Neural progenitor cell (in vitro differentiated cells): ENCODE measurements at regions not wholly inside any gene's neighbourhood (a gene's known extent, or its start where the extent isn't known, plus 50 kb on each side); places are given as distances from the start of the nearest gene placed in this dataset.

Source experiments
- DNase-seq: peaks from one replicate; pipeline ENCODE4 v3.0.0-alpha.2; 2016; ENCODE audit warnings: low spot score
- H2AFZ ChIP-seq: fragments of 200-600 bp; sonication (generic); replicated peaks from 2 replicates; pipeline ENCODE4 v1.6.1; 2016; ENCODE audit warnings: antibody characterized with exemption
- H3F3A ChIP-seq: fragments of 200-600 bp; sonication (generic); 2 replicates; pipeline ENCODE4 v1.6.1; 2016; ENCODE audit warnings: antibody characterized with exemption, low read depth
- H3K27ac ChIP-seq: fragments of 200-600 bp; sonication (generic); 2 replicates; pipeline ENCODE4 v1.5.1; 2016; ENCODE audit warnings: mild to moderate bottlenecking
- H3K27me3 ChIP-seq: fragments of 200-600 bp; sonication (generic); 2 replicates; pipeline ENCODE4 v1.6.1; 2016; ENCODE audit warnings: mild to moderate bottlenecking, moderate library complexity
- H3K36me3 ChIP-seq: fragments of 200-600 bp; sonication (generic); 2 replicates; pipeline ENCODE4 v1.5.1; 2016
- H3K4me1 ChIP-seq: fragments of 200-600 bp; sonication (generic); 2 replicates; pipeline ENCODE4 v1.6.1; 2016; ENCODE audit warnings: mixed run types
- H3K4me2 ChIP-seq: fragments of 200-600 bp; sonication (generic); 2 replicates; pipeline ENCODE4 v1.6.1; 2016
- H3K4me3 ChIP-seq: fragments of 200-600 bp; sonication (generic); 2 replicates; pipeline ENCODE4 v1.5.1; 2016
- H3K79me2 ChIP-seq: fragments of 200-600 bp; sonication (generic); 2 replicates; pipeline ENCODE4 v1.6.1; 2016; ENCODE audit warnings: low read depth
- H3K9ac ChIP-seq: fragments of 200-600 bp; sonication (generic); 2 replicates; pipeline ENCODE4 v1.6.1; 2016
- H3K9me3 ChIP-seq: fragments of 200-600 bp; sonication (generic); 2 replicates; pipeline ENCODE4 v1.5.1; 2016; ENCODE audit warnings: low read depth
- H4K20me1 ChIP-seq: fragments of 200-600 bp; sonication (generic); 2 replicates; pipeline ENCODE4 v1.6.1; 2016; ENCODE audit warnings: low read depth
- H3K27ac Mint-ChIP-seq: 3 replicates; pipeline ENCODE4 v1.8.0; 2021; ENCODE audit warnings: mixed read lengths
- H3K27me3 Mint-ChIP-seq: 2 replicates; pipeline ENCODE4 v1.8.0; 2022; ENCODE audit warnings: low read depth, mild to moderate bottlenecking, inconsistent platforms, moderate library complexity, mixed read lengths; ENCODE audit not compliant: insufficient read depth
- H3K36me3 Mint-ChIP-seq: 3 replicates; pipeline ENCODE4 v1.8.0; 2021; ENCODE audit warnings: mixed read lengths
- H3K4me1 Mint-ChIP-seq: 3 replicates; pipeline ENCODE4 v1.8.0; 2021; ENCODE audit warnings: mixed read lengths
- H3K4me3 Mint-ChIP-seq: 3 replicates; pipeline ENCODE4 v1.8.0; 2021; ENCODE audit warnings: mild to moderate bottlenecking, moderate library complexity, mixed read lengths
- H3K9me3 Mint-ChIP-seq: 3 replicates; pipeline ENCODE4 v1.8.0; 2020; ENCODE audit warnings: mixed read lengths
- CTCF ChIP-seq: fragments of 200-600 bp; sonication (generic); IDR thresholded peaks from 2 replicates; pipeline ENCODE4 v1.5.1; 2017; ENCODE audit warnings: antibody characterized with exemption, mild to moderate bottlenecking
- EZH2 ChIP-seq: fragments of 200-600 bp; sonication (generic); IDR thresholded peaks from 2 replicates; pipeline ENCODE4 v1.6.1; 2017; ENCODE audit warnings: antibody characterized with exemption, mild to moderate bottlenecking, moderate library complexity
- EZH2phosphoT487 ChIP-seq: fragments of 200-600 bp; sonication (generic); IDR thresholded peaks from 2 replicates; pipeline ENCODE4 v1.6.1; 2017; ENCODE audit warnings: antibody characterized with exemption

GRCh38 chr3:96259299-96259698 lies 555.1 kb upstream of the EPHA6 start:
- Mint-ChIP-seq H3K27me3 (no peaks in the 10 kb centered on the region), H3K36me3 (no peaks in the 10 kb centered on the region), H3K4me3 (no peak overlapping the region), H3K4me1 (no peaks in the 10 kb centered on the region), H3K9me3 (no peaks in the 10 kb centered on the region), H3K27ac (no peak overlapping the region)
- H3K4me2 ChIP-seq, result no peak overlapping the region
- H2AFZ ChIP-seq, result no peak overlapping the region
- no peaks in the 10 kb centered on the region for H3K4me1 ChIP-seq
- H3K9ac ChIP-seq, result no peak overlapping the region
- H3K27me3 ChIP-seq, result no peaks in the 10 kb centered on the region
- no peaks in the 10 kb centered on the region for H3K36me3 ChIP-seq
- H3K4me3 ChIP-seq, result no peak overlapping the region
- TF ChIP-seq EZH2phosphoT487 (no peak), EZH2 (no peak)
- DNase-seq, result no peak
- no peaks in the 10 kb centered on the region for H4K20me1 ChIP-seq
- H3K79me2 ChIP-seq, result no peaks in the 10 kb centered on the region
- H3K9me3 ChIP-seq, result no peaks in the 10 kb centered on the region
- no peaks in the 10 kb centered on the region for H3F3A ChIP-seq
- no peak overlapping the region for H3K27ac ChIP-seq

GRCh38 chr3:96264701-96265100 lies 549.7 kb upstream of the EPHA6 start:
- Histone ChIP-seq H4K20me1 (no peaks in the 10 kb centered on the region), H3K4me1 (no peaks in the 10 kb centered on the region), H3K4me3 (no peak overlapping the region), H3K9me3 (no peaks in the 10 kb centered on the region), H3K79me2 (no peaks in the 10 kb centered on the region), H3K36me3 (no peaks in the 10 kb centered on the region), H3K9ac (no peak overlapping the region), H3K27ac (no peak overlapping the region), H3K4me2 (no peak overlapping the region), H3K27me3 (no peaks in the 10 kb centered on the region), H2AFZ (no peak overlapping the region), H3F3A (no peaks in the 10 kb centered on the region)
- no peaks in the 10 kb centered on the region for H3K36me3 Mint-ChIP-seq
- no peak for DNase-seq
- H3K9me3 Mint-ChIP-seq, result no peaks in the 10 kb centered on the region
- TF ChIP-seq EZH2, result no peak
- H3K4me1 Mint-ChIP-seq, result no peaks in the 10 kb centered on the region
- H3K4me3 Mint-ChIP-seq, result no peak overlapping the region
- no peak overlapping the region for H3K27ac Mint-ChIP-seq
- H3K27me3 Mint-ChIP-seq, result no peaks in the 10 kb centered on the region

GRCh38 chr3:96266395-96267190 lies 547.8 kb upstream of the EPHA6 start:
- H3K36me3 Mint-ChIP-seq, result no peaks in the 10 kb centered on the region

GRCh38 chr3:96267577-96267976 lies 546.8 kb upstream of the EPHA6 start:
- Histone ChIP-seq H3F3A (no peaks in the 10 kb centered on the region), H3K79me2 (no peaks in the 10 kb centered on the region), H2AFZ (no peak overlapping the region), H3K27ac (no peak overlapping the region), H3K4me2 (no peak overlapping the region), H3K9me3 (no peaks in the 10 kb centered on the region), H3K4me1 (no peaks in the 10 kb centered on the region), H3K36me3 (no peaks in the 10 kb centered on the region), H4K20me1 (no peaks in the 10 kb centered on the region), H3K4me3 (no peak overlapping the region), H3K27me3 (no peaks in the 10 kb centered on the region), H3K9ac (no peak overlapping the region)
- no peaks in the 10 kb centered on the region for H3K9me3 Mint-ChIP-seq
- no peak for DNase-seq
- H3K36me3 Mint-ChIP-seq, result no peaks in the 10 kb centered on the region
- H3K4me1 Mint-ChIP-seq, result no peaks in the 10 kb centered on the region
- no peaks in the 10 kb centered on the region for H3K27me3 Mint-ChIP-seq
- no peak overlapping the region for H3K27ac Mint-ChIP-seq
- no peak for TF ChIP-seq EZH2phosphoT487
- no peak for TF ChIP-seq EZH2
- TF ChIP-seq CTCF, result no peak
- H3K4me3 Mint-ChIP-seq, result no peak overlapping the region

More at GRCh38 chr3:96266395-96267190, 547.8 kb upstream of the EPHA6 start:
- no peak overlapping the region for H3K4me3 ChIP-seq
- H3K36me3 ChIP-seq, result no peaks in the 10 kb centered on the region
- H3F3A ChIP-seq, result no peaks in the 10 kb centered on the region
- DNase-seq, result no peak
- no peaks in the 10 kb centered on the region for H3K27me3 ChIP-seq
- Mint-ChIP-seq H3K9me3 (no peaks in the 10 kb centered on the region), H3K4me3 (no peak overlapping the region), H3K27me3 (no peaks in the 10 kb centered on the region), H3K4me1 (no peaks in the 10 kb centered on the region), H3K27ac (no peak overlapping the region)
- no peak overlapping the region for H2AFZ ChIP-seq
- no peak overlapping the region for H3K9ac ChIP-seq
- H3K79me2 ChIP-seq, result no peaks in the 10 kb centered on the region
- no peaks in the 10 kb centered on the region for H3K4me1 ChIP-seq
- TF ChIP-seq EZH2, result no peak
- no peak for TF ChIP-seq CTCF
- TF ChIP-seq EZH2phosphoT487, result no peak
- no peaks in the 10 kb centered on the region for H4K20me1 ChIP-seq
- H3K27ac ChIP-seq, result no peak overlapping the region
- no peak overlapping the region for H3K4me2 ChIP-seq
- H3K9me3 ChIP-seq, result no peaks in the 10 kb centered on the region
